ENCODE measurements at regions not wholly inside any gene's neighbourhood (a gene's known extent, or its start where the extent isn't known, plus 50 kb on each side); places are given as distances from the start of the nearest gene placed in this dataset.
"Not testable (repeated sequence)": the region's sequence is repeated elsewhere in the genome, so short reads cannot be mapped to it uniquely, and the experiment has no call there.

DNA sequence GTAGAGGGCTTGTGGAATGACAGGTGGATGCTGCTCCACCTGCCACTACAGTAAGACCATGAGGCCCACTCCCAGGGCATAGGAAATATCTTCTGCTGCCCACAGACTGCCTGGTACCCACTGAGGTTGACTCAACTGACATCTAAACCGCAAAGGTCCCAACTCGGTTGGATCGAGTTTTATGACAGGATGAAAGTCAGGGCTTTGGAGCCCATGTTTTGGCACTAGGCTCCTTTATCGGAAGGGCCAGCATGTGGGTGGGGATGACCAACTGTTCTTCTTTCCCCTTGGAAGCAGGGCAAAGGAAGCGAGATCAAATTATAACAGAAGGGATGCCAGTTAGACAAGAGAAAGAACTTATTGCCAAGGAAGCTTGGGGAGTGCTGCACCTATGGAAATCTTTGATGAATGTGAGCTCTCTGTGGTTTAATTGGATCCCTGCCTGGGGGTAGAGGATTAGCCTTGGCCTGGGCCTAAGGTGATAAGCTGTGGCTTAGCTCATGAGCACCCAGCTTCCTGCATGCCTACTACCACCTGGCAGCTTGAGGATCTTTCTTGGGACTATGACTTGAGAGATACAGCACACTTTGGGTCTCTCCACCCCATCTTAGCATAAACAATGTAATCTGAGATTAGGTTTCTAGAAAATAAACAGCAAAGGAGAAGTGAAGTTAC is 121.8 kb downstream of the KCNA5 start:
- DNase-seq (ENCODE audit: low read depth): no peak

DNA sequence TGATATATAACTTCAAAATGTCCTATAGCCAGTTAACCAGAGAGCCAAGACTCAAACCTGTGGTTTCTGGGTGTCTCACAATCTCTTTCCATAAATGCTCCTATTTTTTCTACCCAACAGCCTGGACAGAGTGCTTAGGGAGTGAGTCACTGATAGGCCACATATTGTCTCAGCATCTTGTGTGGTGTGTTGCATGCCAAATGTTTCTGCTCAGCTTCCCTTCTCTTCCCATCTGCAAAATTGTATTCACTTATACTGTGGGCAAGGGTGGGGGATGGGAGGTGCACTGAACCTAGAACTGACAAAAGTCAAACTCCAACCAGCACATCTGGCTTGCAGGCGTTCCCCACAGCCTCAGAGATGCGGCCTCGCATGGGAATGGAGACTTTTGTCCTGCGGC is 123.3 kb downstream of the KCNA5 start:
- DNase-seq (ENCODE audit: low read depth): peak; percentile 95

DNA sequence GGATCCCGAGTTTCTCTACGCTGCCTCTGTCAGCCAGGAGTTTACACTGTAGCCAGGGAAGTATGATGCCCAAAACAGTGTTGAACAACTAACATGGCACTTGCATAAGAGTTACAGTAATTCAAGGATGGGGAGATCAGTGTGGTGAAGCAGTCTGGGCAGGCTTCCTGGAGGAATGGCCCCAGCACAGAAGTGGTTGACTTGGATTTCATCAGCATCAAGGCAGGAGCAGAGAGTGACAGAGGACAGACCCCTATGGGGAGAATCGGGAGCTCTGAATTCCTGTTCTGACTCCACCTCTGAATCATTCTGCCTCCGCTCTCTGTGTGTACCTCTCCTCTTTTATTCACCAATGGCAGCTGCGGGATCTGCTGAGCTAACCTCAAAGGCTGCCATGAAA is 124.5 kb downstream of the KCNA5 start:
- no peak for DNase-seq (ENCODE audit: low read depth)

GRCh38 chr12:5170844-5171243 is 127.2 kb downstream of the KCNA5 start:
- no peak for DNase-seq (ENCODE audit: low read depth)

- peak; percentile 90 for DNase-seq (ENCODE audit: low read depth)
Measured at GRCh38 chr12:5171701-5172100, 128.0 kb downstream of the KCNA5 start.

DNA sequence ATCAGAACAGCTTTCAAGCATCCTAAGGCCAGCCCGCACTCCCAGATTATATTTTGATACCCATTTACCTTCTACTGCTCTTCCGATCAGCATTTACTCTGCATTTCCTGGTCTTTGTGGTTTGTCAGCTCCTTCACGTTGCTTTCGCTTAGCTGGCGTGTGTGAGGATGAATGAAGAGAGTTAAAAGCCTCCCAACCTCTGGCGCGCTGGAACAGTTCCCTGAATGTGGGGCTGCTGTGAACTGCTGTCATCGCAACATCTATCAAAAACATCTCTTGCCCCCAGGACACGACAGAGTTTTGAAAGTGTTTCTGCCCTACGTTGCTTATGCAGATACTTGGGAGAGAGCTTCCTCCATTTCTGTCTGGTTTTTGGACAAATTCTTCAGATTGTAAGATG is 129.2 kb downstream of the KCNA5 start:
- peak; percentile 25 for DNase-seq (ENCODE audit: low read depth)

GRCh38 chr12:5173511-5174011 is 129.9 kb downstream of the KCNA5 start:
- DNase-seq (ENCODE audit: low read depth): peak; percentile 63

DNA sequence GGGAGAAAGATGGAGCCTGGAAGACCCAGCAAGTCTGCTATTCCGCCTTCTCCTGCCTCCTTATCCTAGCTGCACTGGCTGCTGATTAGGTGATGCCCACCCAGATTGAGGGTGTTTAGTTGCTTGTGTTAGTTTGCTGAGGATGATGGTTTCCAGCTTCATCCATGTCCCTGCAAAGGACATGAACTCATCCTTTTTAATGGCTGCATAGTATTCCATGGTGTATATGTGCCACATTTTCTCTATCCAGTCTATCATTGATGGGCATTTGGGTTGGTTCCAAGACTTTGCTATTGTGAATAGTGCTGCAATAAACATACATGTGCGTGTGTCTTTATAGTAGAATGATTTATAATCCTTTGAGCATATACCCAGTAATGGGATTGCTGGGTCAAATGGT is 131.7 kb downstream of the KCNA5 start:
- DNase-seq (ENCODE audit: low read depth): not testable (repeated sequence)

DNA sequence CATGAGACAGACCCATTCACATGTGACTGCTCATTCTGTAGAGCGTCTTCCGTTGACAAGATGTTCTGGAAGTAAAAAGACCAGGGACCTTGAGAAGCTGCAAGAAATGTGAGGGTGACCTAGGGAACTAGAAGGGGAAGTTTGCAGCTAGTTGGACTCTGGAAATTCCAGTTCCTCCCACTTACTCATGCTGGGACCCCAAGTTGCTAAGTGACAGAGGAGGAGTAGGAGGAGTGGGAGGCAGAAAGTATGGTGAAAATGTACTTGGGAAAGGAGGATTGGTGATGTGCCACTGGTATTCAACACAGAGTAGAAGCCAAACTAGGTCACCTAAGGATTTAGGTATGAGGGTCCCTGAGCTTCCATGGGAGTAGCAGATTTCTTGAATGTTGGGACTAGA is 132.4 kb downstream of the KCNA5 start:
- DNase-seq (ENCODE audit: low read depth): no peak

DNA sequence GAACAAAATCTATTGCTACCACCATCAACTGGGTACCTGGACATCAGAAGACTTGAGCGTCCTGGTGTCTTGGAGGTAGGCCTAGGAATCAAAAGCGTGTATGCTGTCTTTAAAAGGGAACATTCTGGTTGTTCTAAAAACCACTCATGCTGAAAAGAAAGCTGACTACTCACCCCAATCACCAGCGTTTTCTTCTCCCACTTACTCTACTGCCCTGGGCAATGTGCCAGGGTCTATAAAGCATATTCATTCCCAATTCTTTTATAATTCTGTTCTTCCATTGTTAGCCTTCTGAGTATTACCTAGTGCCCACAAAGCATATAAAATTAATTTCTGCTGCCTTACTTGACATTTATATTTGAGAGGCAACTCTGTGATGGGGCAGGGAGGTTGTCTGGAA is 133.4 kb downstream of the KCNA5 start:
- no peak for DNase-seq (ENCODE audit: low read depth)

GRCh38 chr12:5177731-5178130 is 134.1 kb downstream of the KCNA5 start:
- no peak for DNase-seq (ENCODE audit: low read depth)

GRCh38 chr12:5178571-5178970 is 134.9 kb downstream of the KCNA5 start:
- DNase-seq (ENCODE audit: low read depth): no peak

DNA sequence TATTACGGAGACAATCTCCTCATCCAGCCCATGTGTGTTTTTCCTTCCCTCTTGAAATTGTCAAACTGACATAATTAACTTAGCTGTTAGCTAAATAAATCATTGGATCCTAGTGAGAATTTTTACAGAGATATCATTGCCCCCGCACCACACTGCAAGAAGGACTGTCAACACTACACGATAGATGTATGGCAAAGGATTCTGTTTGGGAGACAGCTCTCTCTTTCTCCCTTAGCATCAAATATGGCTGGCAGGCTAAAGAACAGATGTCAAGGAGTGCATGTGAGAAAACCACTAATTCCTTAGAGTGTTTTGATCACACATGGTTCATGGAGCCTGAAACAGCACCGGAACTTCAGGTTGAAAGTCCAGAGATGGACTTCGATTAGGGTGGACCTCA is 136.8 kb downstream of the KCNA5 start:
- DNase-seq (ENCODE audit: low read depth): no peak

- peak; percentile 60 for DNase-seq (ENCODE audit: low read depth)
Measured at GRCh38 chr12:5184186-5184585, 140.5 kb downstream of the KCNA5 start.

DNA sequence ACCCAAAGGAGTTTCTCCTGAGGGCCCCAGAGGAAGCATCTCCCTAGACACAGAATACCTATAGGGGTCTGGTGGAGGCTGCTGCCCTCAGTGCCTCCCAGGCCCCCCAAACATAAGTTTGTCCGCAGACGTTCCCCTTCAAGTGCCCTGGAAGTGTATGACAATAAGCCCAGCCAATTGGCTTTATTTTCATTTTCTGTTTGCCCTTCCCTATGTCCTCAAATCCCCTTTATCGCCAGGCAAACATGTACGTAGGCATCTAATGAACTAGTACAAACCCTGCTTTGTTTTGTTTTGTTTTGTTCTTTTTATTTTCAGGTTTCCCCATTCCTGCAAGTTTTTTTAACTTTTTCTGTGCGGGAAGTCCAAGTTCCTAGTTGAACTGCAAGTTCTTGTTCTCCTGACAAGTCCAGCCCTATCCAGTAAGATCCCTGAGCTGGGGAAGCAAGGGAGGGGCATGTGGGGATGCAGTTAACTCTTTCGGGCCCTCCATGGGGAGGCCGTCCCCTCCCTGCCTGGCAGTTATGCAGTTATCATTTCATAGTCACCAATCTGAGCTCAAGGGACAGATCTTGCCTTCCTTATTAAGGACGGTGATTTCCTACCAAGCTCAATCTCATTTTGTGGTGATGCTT is 141.9 kb downstream of the KCNA5 start:
- no peak for DNase-seq (ENCODE audit: low read depth)

DNA sequence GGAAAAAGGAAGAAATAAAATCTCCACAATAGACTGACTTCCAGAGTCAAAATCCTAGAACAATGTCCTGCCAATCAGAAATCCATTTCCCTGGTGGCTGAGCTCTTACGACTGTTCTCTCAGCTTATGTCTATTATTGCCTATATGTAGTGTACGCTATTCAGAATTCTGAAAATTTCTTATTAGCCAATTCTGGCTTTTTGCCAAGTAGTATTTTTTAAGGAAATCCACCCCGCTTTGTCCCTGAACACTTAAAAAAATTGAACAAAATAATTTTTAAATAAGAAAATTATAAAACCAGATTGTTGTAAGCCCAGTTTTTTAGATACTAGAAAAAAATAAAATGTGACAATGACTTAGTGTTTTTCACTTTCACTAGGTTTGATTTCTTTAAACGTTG is 143.0 kb downstream of the KCNA5 start:
- no peak for DNase-seq (ENCODE audit: low read depth)

DNA sequence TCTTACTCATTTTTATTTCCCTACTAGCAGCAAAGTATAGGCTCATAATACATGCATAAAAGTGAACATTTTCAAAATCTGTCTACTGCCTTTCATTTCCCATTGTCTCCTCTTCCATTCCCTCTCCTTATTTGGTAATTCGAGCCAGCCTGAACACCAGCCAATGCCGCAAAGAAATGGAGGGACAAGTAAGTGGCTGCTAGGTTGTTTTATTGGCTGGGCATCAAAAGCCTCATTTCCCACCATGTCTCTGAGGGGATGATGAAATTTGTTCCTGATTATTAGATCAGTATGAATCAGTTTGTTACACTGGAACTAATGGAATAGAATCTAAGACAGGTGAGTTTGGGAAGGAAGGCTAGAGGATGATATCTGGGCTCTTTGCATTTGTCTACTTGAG is 143.5 kb downstream of the KCNA5 start:
- DNase-seq (ENCODE audit: low read depth): no peak

GRCh38 chr12:5188472-5188871 is 144.8 kb downstream of the KCNA5 start:
- DNase-seq (ENCODE audit: low read depth): no peak

DNA sequence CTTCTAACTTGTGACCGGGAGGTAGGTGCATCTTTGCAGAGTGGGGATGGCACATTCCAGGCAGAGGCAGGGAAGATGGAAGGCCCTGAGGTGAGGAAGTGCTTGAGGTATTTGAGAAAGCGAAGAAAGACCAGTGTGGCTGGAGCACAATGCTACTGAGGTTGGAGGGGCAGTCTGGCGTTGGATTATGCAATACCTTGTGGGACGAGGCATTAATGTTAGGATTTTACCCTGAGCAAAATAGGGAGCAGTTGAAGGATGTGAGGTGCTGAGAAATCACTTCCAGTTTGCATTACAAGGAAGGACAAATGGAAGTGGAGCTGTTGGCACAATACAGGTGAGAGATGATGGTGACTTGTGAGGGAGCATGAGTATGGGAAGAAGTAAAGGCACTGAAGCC is 145.5 kb downstream of the KCNA5 start:
- DNase-seq (ENCODE audit: low read depth): no peak

GRCh38 chr12:5191803-5192538 is 148.3 kb downstream of the KCNA5 start:
- DNase-seq (ENCODE audit: low read depth): no peak

DNA sequence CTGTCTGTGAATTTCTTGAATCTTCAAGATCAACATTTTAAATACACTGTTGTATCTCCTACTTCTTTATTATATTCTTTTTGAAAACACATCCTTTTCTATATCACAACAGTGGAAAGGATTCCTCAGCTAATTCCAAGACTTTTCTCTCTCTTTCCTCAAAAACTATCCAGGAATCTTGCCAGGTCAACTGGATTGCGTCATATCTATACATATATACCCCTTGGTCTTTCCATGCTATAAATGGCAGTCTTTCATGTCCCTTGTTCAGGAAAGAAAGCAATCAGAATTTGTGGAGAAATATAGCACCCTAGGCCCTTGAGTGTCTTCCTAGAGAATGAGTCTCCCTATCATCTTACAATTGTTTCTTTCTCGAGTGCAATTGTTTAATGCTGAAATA is 149.0 kb downstream of the KCNA5 start:
- DNase-seq (ENCODE audit: low read depth): no peak

DNA sequence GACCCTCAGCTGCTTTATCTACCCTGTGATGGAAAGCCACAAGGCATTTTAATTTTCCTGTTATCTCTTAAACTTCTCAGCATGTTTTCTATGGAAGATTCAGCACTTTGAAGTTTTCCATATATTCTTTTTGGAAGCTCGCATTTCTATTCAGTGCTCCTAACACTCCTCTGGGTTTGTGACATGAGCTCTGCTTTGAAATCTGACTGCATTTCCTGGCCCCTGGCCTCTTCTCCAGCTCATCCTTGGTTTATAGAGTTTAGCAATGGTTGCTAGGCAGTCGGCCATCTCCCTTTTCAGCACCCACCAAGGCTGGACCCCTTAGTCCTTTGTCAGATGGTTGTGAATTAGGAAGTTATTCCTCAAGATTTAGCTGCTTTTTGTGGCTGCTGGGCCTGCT is 150.6 kb downstream of the KCNA5 start:
- no peak for DNase-seq (ENCODE audit: low read depth)

DNA sequence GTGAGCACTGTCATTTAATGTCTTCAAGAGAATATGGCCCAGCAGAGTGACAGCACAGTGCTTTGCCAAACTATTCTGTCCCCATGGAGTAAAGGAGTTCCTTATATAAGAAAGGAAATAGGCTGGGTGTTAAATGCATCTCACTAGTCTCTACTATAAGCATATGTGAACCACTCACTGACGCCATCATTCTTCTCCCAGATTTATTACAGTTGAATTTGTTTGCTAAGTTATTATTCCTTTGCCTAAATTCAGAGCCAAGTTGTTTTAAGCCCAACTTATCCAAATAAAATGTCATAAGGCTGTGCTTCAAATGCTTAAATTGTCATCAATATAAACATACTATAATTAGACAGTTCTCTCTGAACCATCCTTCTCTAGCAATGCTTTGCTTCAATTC is 151.6 kb downstream of the KCNA5 start:
- DNase-seq (ENCODE audit: low read depth): no peak

All from ELR (cell line).